ENCODE measurements at regions not wholly inside any gene's neighbourhood (a gene's known extent, or its start where the extent isn't known, plus 50 kb on each side); places are given as distances from the start of the nearest gene placed in this dataset.

DNA sequence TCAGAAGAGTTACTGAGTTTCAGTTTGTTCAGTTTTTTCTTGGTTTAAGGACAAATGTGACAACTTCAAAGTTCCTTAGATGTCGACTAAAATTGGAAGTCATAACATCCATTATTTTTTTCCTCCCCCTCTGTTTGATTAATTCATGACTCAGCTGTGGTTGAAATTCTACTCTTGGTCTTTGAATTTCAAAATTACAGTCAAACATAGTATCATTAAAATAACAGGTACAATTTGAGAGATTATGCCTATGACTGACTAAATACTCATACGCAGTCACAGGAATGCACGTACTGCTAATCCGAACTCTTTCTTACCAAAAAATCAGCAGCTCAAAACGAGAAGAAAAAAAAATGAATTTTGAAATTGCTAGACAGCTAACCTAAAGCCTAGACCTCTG, 1434.8 kb downstream of the RAPGEF2 start:
- TF ChIP-seq, protein P1, sequence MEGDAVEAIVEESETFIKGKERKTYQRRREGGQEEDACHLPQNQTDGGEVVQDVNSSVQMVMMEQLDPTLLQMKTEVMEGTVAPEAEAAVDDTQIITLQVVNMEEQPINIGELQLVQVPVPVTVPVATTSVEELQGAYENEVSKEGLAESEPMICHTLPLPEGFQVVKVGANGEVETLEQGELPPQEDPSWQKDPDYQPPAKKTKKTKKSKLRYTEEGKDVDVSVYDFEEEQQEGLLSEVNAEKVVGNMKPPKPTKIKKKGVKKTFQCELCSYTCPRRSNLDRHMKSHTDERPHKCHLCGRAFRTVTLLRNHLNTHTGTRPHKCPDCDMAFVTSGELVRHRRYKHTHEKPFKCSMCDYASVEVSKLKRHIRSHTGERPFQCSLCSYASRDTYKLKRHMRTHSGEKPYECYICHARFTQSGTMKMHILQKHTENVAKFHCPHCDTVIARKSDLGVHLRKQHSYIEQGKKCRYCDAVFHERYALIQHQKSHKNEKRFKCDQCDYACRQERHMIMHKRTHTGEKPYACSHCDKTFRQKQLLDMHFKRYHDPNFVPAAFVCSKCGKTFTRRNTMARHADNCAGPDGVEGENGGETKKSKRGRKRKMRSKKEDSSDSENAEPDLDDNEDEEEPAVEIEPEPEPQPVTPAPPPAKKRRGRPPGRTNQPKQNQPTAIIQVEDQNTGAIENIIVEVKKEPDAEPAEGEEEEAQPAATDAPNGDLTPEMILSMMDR (IDR thresholded peaks at IDR 0.05; ENCODE audit: low read length): no peak
- TF ChIP-seq EZH2phosphoT487 (IDR thresholded peaks at IDR 0.05; ENCODE audit: low read length): no peak
- TF ChIP-seq EZH2 (optimal IDR thresholded peaks at IDR 0.05; ENCODE audit: low read depth, low read length): no peak

All from MM.1S (cell line).